Nephron progenitor cell (in vitro differentiated cells): ENCODE measurements at regions not wholly inside any gene's neighbourhood (a gene's known extent, or its start where the extent isn't known, plus 50 kb on each side); places are given as distances from the start of the nearest gene placed in this dataset.

Source experiments
- DNase-seq: peaks from one replicate; pipeline ENCODE4 v3.0.0; 2021
- H3K27ac Mint-ChIP-seq: 2 replicates; pipeline ENCODE4 v1.8.0; 2021; ENCODE audit warnings: mild to moderate bottlenecking, moderate library complexity, mixed read lengths
- H3K27me3 Mint-ChIP-seq: 2 replicates; pipeline ENCODE4 v1.8.0; 2021; ENCODE audit warnings: mild to moderate bottlenecking, low read depth, mixed read lengths; ENCODE audit not compliant: poor library complexity
- H3K36me3 Mint-ChIP-seq: 2 replicates; pipeline ENCODE4 v1.8.0; 2021; ENCODE audit warnings: low read depth, mixed read lengths
- H3K4me1 Mint-ChIP-seq: 2 replicates; pipeline ENCODE4 v1.8.0; 2021; ENCODE audit warnings: mixed read lengths
- H3K4me3 Mint-ChIP-seq: 2 replicates; pipeline ENCODE4 v1.8.0; 2021; ENCODE audit warnings: mild to moderate bottlenecking, moderate library complexity, mixed read lengths
- H3K9me3 Mint-ChIP-seq: 2 replicates; pipeline ENCODE4 v1.8.0; 2021; ENCODE audit warnings: mild to moderate bottlenecking, moderate library complexity, mixed read lengths
- TF ChIP-seq, protein P1 (sequence below): fragments of 200-600 bp; sonication (generic); IDR thresholded peaks from 2 replicates; pipeline ENCODE4 v1.5.0; 2021; ENCODE audit warnings: antibody characterized with exemption

DNA sequence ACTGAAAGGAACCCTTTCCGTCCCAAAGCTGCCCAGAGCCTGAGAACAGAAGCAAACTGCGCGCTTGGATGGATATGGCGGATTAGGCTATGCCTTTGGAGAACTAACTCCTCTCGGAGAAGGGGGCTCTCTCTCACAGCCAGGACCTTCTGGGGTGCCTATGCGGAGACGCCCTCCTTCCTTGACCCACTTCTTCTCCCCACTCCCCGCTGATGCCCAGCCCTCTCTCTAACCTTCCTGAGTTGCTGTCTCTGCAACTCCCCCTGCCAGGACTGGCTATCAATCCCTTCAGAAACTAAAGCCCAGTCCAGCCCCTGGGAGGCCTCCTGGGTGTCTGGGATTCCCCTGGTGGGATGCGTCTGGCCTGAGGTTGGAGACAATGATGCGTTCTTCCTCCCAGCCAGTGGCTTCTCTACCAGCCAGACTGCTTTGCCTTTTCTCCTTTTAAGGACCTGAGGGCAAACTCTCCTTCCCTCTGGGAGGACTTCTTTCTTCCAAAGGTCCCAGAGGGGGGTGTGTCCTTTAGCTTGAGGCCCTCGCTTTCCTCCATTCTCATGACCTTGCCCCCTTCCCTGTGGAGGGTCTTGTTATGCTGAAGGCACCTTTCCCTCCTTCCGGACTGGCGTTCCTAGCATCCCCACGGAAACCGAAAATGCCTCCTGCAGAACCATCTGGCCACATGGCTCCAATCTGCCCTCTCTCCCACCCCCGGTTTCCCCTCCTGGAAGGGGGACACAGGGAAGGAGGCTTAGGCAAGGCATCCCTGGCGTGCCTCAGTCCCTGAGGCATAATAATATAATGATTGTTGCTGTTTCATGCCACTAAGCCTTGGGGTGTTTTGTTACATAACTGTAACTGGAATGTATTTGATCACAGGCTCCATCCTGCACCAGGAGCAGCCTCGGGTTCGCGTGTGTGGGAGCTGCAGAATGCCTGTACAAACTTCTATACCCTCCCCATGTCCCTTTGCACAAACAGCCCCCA is 63.4 kb upstream of the C15orf39 start:
- Mint-ChIP-seq H3K36me3 (peaks cover 11% of the 10 kb centered on the region), H3K9me3 (peaks cover 30% of the 10 kb centered on the region), H3K27ac (peak overlapping the region; percentile 95), H3K4me1 (peaks cover 17% of the 10 kb centered on the region), H3K27me3 (peaks cover 11% of the 10 kb centered on the region), H3K4me3 (no peak overlapping the region)
- TF ChIP-seq, protein P1, sequence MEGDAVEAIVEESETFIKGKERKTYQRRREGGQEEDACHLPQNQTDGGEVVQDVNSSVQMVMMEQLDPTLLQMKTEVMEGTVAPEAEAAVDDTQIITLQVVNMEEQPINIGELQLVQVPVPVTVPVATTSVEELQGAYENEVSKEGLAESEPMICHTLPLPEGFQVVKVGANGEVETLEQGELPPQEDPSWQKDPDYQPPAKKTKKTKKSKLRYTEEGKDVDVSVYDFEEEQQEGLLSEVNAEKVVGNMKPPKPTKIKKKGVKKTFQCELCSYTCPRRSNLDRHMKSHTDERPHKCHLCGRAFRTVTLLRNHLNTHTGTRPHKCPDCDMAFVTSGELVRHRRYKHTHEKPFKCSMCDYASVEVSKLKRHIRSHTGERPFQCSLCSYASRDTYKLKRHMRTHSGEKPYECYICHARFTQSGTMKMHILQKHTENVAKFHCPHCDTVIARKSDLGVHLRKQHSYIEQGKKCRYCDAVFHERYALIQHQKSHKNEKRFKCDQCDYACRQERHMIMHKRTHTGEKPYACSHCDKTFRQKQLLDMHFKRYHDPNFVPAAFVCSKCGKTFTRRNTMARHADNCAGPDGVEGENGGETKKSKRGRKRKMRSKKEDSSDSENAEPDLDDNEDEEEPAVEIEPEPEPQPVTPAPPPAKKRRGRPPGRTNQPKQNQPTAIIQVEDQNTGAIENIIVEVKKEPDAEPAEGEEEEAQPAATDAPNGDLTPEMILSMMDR, result no peak
- DNase-seq, result no peak

DNA sequence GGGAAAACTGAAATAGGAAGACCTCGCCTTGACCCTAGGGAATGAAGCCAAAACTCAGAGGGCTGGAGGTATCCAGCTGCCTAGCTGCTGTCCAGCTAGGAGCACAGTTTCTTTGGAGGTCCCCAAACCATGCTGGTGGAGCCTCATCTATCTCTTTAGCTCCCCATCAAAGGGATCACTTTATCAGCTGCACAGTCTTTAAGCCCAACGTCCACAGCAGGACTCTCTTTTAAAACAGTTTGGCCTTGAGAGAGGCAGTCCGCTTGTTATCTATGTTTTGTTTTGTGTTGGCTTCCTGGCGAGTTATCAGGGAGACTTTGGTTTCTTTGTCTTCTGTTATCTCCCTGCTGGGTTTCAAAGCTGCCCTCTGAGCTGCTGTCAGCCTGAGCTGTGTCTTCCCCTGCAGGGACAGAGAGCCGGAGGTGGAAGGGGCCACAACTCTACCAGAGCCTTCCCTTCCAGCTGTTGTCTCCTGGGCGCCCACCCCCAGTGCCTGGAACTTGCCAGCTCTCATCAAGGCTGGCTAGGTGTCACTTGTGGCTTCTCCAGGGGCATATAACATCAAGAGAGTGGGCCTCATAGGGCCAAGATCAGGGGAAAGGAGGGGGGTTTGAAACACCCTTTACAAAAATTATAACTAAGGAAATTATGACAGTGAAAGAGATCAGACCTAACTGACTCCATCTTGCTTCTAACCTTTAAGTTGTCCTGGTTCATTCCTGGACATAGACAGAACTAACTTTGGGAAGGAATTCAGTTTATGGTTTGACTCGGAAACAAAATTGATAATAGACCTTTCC is 61.4 kb upstream of the C15orf39 start:
- no peak overlapping the region for H3K27ac Mint-ChIP-seq
- peaks cover 11% of the 10 kb centered on the region for H3K36me3 Mint-ChIP-seq
- H3K4me1 Mint-ChIP-seq, result peaks cover 17% of the 10 kb centered on the region
- H3K27me3 Mint-ChIP-seq, result peaks cover 11% of the 10 kb centered on the region
- DNase-seq, result no peak
- TF ChIP-seq, protein P1, result no peak
- no peak overlapping the region for H3K4me3 Mint-ChIP-seq
- H3K9me3 Mint-ChIP-seq, result peaks cover 47% of the 10 kb centered on the region

DNA sequence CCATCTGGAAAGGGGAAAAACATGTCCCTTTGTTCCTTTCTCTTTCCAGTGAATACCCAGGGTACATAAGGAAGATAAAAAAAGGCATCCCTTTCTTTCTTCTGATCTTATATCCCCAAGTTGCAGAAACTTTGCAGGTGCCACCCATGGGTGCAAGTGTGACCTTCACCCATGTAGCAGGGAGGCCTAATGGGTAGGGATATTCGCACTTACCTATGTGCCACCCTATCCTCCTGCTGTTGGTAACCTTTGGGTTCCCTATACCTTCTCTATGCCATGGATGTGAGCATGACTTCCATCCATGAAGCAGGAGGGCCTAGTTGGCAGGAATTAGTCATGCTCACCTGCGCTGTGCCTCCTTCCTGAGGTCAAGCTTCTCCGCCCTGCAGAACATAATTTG is 59.2 kb upstream of the C15orf39 start:
- Mint-ChIP-seq H3K27me3 (peaks cover 6% of the 10 kb centered on the region), H3K27ac (no peak overlapping the region), H3K4me1 (peaks cover 17% of the 10 kb centered on the region), H3K36me3 (peaks cover 11% of the 10 kb centered on the region), H3K9me3 (peaks cover 60% of the 10 kb centered on the region), H3K4me3 (no peak overlapping the region)
- TF ChIP-seq, protein P1, result no peak
- no peak for DNase-seq

DNA sequence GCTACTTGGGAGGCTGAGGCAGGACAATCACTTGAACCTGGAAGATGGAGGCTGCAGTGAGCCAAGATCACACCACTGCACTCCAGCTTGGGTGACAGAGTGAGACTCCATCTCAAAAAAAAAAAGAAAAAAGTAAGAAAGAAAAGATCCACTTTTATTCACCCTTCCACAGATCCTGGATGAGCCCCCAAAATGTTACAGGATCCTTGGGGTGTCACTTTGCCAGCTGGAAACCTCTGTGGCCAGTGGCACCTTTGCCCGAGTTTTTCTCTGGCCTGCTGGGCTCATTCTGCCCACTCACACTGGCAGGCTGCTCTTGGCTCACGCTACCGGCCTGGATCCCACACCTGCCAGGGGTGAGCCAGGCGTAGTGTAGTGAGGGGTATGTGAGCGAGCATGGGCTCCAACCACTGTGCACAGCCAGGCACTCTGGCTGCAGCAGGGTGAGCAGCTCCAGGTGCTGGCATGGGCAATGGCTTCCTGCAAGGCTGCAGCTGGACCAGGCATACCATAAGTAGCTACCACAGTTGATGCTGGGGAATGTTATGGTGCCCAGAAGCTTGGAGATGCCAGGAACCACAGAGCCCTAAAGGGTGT is 57.8 kb upstream of the C15orf39 start:
- Mint-ChIP-seq H3K27me3 (peaks cover 6% of the 10 kb centered on the region), H3K4me1 (peaks cover 6% of the 10 kb centered on the region), H3K36me3 (peaks cover 11% of the 10 kb centered on the region), H3K27ac (no peak overlapping the region), H3K9me3 (peaks cover 71% of the 10 kb centered on the region), H3K4me3 (no peak overlapping the region)
- TF ChIP-seq, protein P1, result no peak
- no peak for DNase-seq

DNA sequence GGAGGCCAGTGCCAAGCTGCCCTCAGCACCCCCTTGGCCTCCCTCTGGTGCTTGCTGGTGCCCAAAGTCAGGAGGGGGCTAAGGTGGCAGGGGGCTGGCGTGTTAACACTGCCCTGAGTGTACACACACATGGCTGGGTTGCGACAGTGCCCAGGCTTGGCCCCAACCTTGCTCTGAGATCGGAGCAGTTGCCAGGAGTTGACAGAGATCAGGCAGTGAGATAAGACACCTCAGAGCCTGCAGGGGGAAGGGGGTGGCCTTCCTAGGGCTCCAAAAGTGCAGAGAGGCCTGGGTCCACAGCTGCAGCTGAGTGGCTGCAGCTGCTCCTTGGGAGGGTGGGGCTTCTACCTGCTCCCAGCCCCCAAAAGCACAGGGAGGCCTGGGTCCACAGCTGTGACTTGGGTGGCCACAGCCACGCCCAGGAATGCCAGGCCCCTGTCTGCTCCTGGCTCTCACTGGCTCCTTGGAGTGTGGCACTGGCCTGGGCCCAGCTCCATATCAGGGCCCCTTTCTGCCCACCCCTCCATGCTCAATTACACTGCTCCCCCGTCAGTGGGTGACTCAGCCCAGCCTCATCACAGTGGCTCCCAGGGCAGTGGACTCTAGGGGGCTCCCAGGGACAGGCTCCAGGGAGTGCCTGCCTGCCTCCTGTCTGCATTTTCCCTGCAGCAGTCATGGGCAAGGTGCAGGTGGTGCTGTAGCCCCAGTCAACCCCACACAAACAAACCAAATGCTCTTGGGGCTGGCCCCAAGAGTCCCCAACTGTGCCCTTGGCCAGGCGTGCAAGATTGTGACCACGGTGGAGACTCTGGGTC is 56.4 kb upstream of the C15orf39 start:
- H3K27me3 Mint-ChIP-seq, result peaks cover 6% of the 10 kb centered on the region
- H3K4me1 Mint-ChIP-seq, result no peaks in the 10 kb centered on the region
- DNase-seq, result no peak
- H3K27ac Mint-ChIP-seq, result no peak overlapping the region
- no peak overlapping the region for H3K4me3 Mint-ChIP-seq
- peaks cover 78% of the 10 kb centered on the region for H3K9me3 Mint-ChIP-seq
- peaks cover 11% of the 10 kb centered on the region for H3K36me3 Mint-ChIP-seq
- TF ChIP-seq, protein P1, result no peak
